ENCODE measurements at regions not wholly inside any gene's neighbourhood (a gene's known extent, or its start where the extent isn't known, plus 50 kb on each side); places are given as distances from the start of the nearest gene placed in this dataset.

- no peaks in the 10 kb centered on the region for H3K36me3 Mint-ChIP-seq (ENCODE audit: low read depth)
- H3K4me3 Mint-ChIP-seq = peak overlapping the region; percentile 65
- DNase-seq (no peak), ATAC-seq (no peak)
- peaks cover 67% of the 10 kb centered on the region for H3K4me1 Mint-ChIP-seq
- H3K27me3 Mint-ChIP-seq = no peaks in the 10 kb centered on the region
- peak overlapping the region; percentile 89 for H3K27ac Mint-ChIP-seq
- no peaks in the 10 kb centered on the region for H3K9me3 Mint-ChIP-seq
Observed at GRCh38 chr12:4118017-4118510, 155.5 kb upstream of the CCND2 start.

DNA sequence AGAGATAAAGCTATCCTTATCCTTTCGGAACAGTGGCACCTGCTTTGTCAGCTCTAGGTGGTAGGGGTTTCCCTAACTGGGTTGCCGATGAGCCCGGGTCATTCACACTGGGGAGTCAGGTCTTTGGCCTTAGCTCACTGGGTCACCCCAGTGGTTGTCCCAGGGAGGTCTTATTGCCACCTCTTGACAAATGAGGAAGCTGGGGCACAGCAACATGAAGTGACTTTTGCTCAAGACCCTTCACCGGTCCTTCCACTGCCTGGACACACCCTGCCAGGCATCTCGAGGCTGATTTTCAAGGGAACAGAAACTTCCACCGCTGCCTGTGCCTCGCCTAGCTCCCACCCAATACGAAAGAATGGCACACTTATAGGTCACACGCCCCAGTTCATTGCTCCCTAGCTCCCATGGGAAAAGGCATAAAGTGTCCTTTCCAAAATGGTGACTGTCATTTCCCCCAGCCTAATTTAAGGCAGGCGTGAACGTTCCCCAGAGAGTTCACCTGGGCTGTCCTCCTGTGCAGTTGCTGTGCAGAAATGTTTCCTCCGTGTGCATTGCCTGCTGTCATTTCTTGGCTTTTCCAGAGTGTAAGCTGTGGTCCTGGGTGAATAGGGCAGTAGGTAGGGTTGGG, 156.1 kb upstream of the CCND2 start:
- peak overlapping the region; percentile 89 for H3K27ac Mint-ChIP-seq
- peak overlapping the region; percentile 65 for H3K4me3 Mint-ChIP-seq
- no peaks in the 10 kb centered on the region for H3K36me3 Mint-ChIP-seq (ENCODE audit: low read depth)
- no peaks in the 10 kb centered on the region for H3K27me3 Mint-ChIP-seq
- ATAC-seq (no peak), DNase-seq (no peak)
- H3K4me1 Mint-ChIP-seq = peaks cover 73% of the 10 kb centered on the region
- no peaks in the 10 kb centered on the region for H3K9me3 Mint-ChIP-seq

DNA sequence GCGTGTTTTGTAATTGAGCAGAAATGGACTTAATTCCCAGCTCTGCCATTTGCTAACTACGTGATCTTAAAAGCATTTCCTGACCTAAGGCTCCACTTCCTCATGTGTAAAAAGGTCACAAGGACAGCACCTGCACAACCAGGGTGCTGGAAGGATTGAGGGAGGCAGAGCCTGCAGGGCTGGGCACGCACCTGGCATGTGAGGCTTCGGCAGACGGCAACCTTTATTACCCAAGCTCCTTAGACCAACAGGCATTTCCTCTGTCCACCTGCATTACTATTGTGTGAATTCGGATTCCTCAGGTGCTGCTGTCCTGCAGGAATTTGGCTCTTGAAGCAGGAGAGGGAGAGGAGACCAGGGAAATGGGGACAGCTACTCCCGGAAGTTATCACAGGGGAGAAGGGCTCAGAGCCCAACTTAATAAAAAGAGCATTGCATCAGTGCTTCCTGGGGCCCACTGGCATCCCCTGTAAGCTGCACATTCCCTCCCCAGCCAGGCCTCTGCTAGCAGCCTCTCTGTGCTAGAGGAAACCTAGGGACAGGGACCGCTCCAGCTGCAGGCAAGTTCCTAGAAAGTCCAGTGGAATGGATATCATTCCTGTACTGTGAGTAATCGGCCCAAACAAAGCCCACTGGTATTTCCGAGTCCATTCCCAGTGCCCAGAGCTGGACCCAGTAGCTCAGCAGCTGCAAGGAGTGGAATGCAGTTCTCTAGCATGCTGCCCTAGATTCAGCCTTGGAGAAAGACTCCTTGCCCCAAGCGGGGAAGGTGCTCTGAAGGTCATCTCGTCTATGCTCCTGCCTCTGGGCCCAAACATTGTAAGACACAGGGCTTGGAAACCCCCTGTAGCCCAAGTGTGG, 157.1 kb upstream of the CCND2 start:
- DNase-seq = no peak
- Mint-ChIP-seq H3K4me3 (no peak overlapping the region), H3K27ac (no peak overlapping the region), H3K9me3 (no peaks in the 10 kb centered on the region), H3K4me1 (peaks cover 78% of the 10 kb centered on the region), H3K36me3 (ENCODE audit: low read depth) (no peaks in the 10 kb centered on the region), H3K27me3 (no peaks in the 10 kb centered on the region)
- no peak for ATAC-seq

GRCh38 chr12:4115570-4115969, 158.0 kb upstream of the CCND2 start:
- ATAC-seq = peak; percentile 13
- H3K27ac Mint-ChIP-seq = peak overlapping the region; percentile 67
- H3K36me3 Mint-ChIP-seq (ENCODE audit: low read depth) = no peaks in the 10 kb centered on the region
- H3K4me1 Mint-ChIP-seq = peaks cover 70% of the 10 kb centered on the region
- DNase-seq = peak; percentile 46
- no peaks in the 10 kb centered on the region for H3K9me3 Mint-ChIP-seq
- H3K4me3 Mint-ChIP-seq = peak overlapping the region; percentile 1
- H3K27me3 Mint-ChIP-seq = no peaks in the 10 kb centered on the region

- Mint-ChIP-seq H3K4me1 (peaks cover 67% of the 10 kb centered on the region), H3K9me3 (no peaks in the 10 kb centered on the region), H3K4me3 (peak overlapping the region; percentile 45), H3K27me3 (no peaks in the 10 kb centered on the region), H3K27ac (peak overlapping the region; percentile 53), H3K36me3 (ENCODE audit: low read depth) (no peaks in the 10 kb centered on the region)
- DNase-seq (peak; percentile 53), ATAC-seq (peak; percentile 27)
Observed at GRCh38 chr12:4114986-4115385, 158.6 kb upstream of the CCND2 start.

DNA sequence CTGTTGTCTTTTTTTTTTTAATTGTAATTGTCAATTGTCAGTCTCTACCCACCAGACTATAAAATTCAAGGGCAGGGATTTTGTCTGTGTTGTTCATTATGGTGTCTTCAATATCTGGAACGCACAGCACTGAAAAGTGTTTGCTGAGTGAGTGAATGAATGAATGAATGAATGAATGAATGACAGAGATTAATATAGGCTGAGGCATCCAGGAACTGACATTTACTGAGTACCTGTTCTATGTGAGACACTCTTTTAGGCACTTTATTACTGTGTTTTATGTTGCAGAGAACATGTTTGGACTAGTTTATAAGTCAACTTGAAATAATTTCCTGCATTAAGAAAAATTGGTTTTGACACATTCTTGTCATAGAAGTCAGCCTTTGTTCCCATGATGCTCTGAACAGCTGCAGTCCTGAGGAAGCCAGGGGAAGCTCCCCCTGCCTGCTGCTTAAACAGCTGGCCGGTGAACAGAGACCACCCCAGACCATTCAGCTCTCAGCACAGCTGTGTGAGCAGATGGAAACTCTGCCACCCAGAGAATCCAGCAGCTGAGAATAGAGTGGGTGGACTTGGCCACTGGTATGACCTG, 160.7 kb upstream of the CCND2 start:
- H3K27ac Mint-ChIP-seq = peak overlapping the region; percentile 11
- ATAC-seq = no peak

GRCh38 chr12:4112290-4112689, 161.3 kb upstream of the CCND2 start:
- Mint-ChIP-seq H3K27me3 (no peaks in the 10 kb centered on the region), H3K27ac (peak overlapping the region; percentile 11), H3K4me3 (no peak overlapping the region), H3K9me3 (no peaks in the 10 kb centered on the region), H3K4me1 (peaks cover 62% of the 10 kb centered on the region), H3K36me3 (ENCODE audit: low read depth) (no peaks in the 10 kb centered on the region)
- no peak for DNase-seq
- peak; percentile 26 for ATAC-seq

More for the DNA sequence above, 160.7 kb upstream of the CCND2 start:
- Mint-ChIP-seq H3K9me3 (no peaks in the 10 kb centered on the region), H3K4me1 (peaks cover 62% of the 10 kb centered on the region), H3K27me3 (no peaks in the 10 kb centered on the region), H3K4me3 (no peak overlapping the region), H3K36me3 (ENCODE audit: low read depth) (no peaks in the 10 kb centered on the region)
- DNase-seq = no peak

DNA sequence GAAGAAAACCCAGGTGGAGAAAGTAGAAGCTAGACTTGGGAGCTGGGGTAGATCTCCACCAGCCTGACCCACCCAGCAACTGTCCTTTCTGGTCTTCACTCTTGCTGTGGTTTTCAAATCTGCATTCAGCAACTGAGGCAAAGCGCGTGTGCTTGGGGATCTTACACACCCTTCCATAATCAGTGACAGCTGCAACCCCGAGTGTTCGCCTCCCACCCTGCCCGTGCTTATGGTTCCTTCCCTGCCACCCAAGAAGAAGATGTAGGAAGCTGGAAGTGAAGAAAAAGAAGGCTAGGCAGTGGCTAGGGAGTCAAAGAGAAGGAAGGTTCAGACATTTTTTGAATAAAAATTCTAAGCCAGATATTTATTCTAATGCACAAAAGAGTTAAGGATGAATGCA, 162.6 kb upstream of the CCND2 start:
- Mint-ChIP-seq H3K4me3 (no peak overlapping the region), H3K4me1 (peaks cover 66% of the 10 kb centered on the region), H3K9me3 (no peaks in the 10 kb centered on the region), H3K27me3 (no peaks in the 10 kb centered on the region), H3K36me3 (ENCODE audit: low read depth) (no peaks in the 10 kb centered on the region), H3K27ac (no peak overlapping the region)
- ATAC-seq (no peak), DNase-seq (no peak)

- ATAC-seq = no peak
- H3K9me3 Mint-ChIP-seq = no peaks in the 10 kb centered on the region
- H3K27me3 Mint-ChIP-seq = no peaks in the 10 kb centered on the region
- H3K4me1 Mint-ChIP-seq = peaks cover 59% of the 10 kb centered on the region
- H3K27ac Mint-ChIP-seq = no peak overlapping the region
- no peak for DNase-seq
- H3K36me3 Mint-ChIP-seq (ENCODE audit: low read depth) = no peaks in the 10 kb centered on the region
- no peak overlapping the region for H3K4me3 Mint-ChIP-seq
Observed at GRCh38 chr12:4109826-4110225, 163.7 kb upstream of the CCND2 start.

DNA sequence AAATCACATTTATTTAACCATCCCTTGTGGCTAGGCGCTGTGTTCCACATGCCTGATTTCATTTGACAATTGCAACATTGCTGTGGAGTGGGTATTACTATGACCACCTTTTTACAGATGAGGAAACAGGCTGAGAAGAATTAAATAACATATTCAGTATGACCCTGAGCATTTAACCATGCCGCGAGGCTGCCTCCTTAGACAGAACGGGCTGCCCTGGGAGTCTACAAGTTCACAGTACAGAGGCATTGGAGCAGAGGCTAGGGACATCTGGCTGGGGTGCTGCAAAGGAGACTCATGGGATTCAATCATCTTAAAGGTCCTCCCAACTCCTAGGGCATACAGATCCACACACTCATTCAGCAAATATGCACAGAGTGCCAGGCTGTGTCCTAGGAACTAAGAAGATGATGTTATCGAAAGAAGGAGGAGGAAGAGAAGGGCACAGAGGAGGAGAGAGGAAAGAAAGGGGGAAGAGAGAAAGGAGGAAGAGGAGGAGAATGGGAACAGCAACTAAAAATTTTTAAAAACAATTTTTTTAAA, 164.7 kb upstream of the CCND2 start:
- Mint-ChIP-seq H3K27ac (no peak overlapping the region), H3K4me1 (peaks cover 54% of the 10 kb centered on the region), H3K4me3 (no peak overlapping the region), H3K9me3 (no peaks in the 10 kb centered on the region), H3K36me3 (ENCODE audit: low read depth) (no peaks in the 10 kb centered on the region), H3K27me3 (no peaks in the 10 kb centered on the region)
- ATAC-seq (no peak), DNase-seq (no peak)

- H3K36me3 Mint-ChIP-seq (ENCODE audit: low read depth) = no peaks in the 10 kb centered on the region
- no peaks in the 10 kb centered on the region for H3K9me3 Mint-ChIP-seq
- DNase-seq (no peak), ATAC-seq (no peak)
- H3K4me3 Mint-ChIP-seq = no peak overlapping the region
- peak overlapping the region; percentile 87 for H3K27ac Mint-ChIP-seq
- H3K4me1 Mint-ChIP-seq = peaks cover 49% of the 10 kb centered on the region
- no peaks in the 10 kb centered on the region for H3K27me3 Mint-ChIP-seq
Observed at GRCh38 chr12:4107911-4108697, 165.5 kb upstream of the CCND2 start.

DNA sequence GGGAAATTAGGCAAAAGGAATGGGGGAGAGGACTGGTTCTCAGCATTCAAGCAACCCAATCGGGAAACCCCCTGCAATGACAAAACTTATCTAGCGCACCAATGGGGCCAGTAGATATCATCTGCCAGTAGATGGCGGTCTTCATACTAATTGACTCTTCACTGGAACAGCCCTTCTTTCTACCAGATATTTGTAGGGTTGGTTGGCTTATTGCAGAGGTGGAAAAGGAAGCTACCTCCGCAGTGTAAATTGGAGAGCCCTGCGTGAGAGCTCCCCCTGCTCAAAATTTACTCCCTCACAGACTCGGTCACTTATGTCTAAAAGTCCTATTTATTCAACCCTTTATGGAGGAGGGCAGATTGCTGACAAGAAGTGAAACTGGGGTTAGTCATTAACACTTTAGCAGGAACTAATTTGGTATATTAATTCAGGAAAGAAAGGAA, 166.1 kb upstream of the CCND2 start:
- H3K4me1 Mint-ChIP-seq = peaks cover 42% of the 10 kb centered on the region
- peak overlapping the region; percentile 52 for H3K4me3 Mint-ChIP-seq
- ATAC-seq = peak; percentile 94

DNA sequence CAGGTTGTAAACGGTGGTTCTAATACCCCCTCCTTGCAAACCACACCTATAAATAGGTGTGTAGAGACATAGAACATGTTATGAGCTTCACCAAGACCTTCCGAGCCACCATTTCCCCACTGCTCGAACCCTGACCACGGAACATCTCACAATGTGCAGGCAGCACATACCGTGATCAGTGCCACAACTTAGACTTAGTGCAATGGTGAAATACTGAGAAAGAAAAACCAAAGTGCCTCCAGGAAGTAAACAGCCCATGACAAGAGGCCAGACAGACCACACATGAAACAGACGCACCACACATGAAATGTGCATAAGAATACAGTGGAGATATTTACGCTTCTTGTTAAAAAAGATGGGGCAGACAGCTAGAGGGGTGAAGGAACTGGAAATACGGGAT, 166.9 kb upstream of the CCND2 start:
- Mint-ChIP-seq H3K4me3 (peak overlapping the region; percentile 45), H3K9me3 (no peaks in the 10 kb centered on the region), H3K36me3 (ENCODE audit: low read depth) (no peaks in the 10 kb centered on the region), H3K27ac (peak overlapping the region; percentile 87), H3K27me3 (no peaks in the 10 kb centered on the region), H3K4me1 (peaks cover 37% of the 10 kb centered on the region)
- DNase-seq (peak; percentile 29), ATAC-seq (peak; percentile 55)

More for the DNA sequence above, 166.1 kb upstream of the CCND2 start:
- Mint-ChIP-seq H3K9me3 (no peaks in the 10 kb centered on the region), H3K27me3 (no peaks in the 10 kb centered on the region), H3K27ac (peak overlapping the region; percentile 87), H3K36me3 (ENCODE audit: low read depth) (no peaks in the 10 kb centered on the region)
- peak; percentile 53 for DNase-seq

GRCh38 chr12:4104722-4105244, 168.8 kb upstream of the CCND2 start:
- no peak for DNase-seq
- no peaks in the 10 kb centered on the region for H3K36me3 Mint-ChIP-seq (ENCODE audit: low read depth)
- ATAC-seq = no peak
- H3K27ac Mint-ChIP-seq = no peak overlapping the region
- H3K4me3 Mint-ChIP-seq = no peak overlapping the region
- H3K4me1 Mint-ChIP-seq = peaks cover 35% of the 10 kb centered on the region
- H3K9me3 Mint-ChIP-seq = no peaks in the 10 kb centered on the region
- no peaks in the 10 kb centered on the region for H3K27me3 Mint-ChIP-seq

Measured in activated naive CD8-positive, alpha-beta T cell treated with anti-CD3 and anti-CD28 coated beads, Interleukin-2, amount 50 U/mL, for 24 hours (primary cell).